Transverse colon (tissue), 4 donors: ENCODE measurements at regions not wholly inside any gene's neighbourhood (a gene's known extent, or its start where the extent isn't known, plus 50 kb on each side); places are given as distances from the start of the nearest gene placed in this dataset.
"Not testable (repeated sequence)": the region's sequence is repeated elsewhere in the genome, so short reads cannot be mapped to it uniquely, and the experiment has no call there.

ENCODE experiments used
- DNase-seq: peaks from one replicate; pipeline ENCODE4 v3.0.0-alpha.2; 2019
- H3K27ac ChIP-seq, 4 donors: fragments of 200-600 bp; sonication (generic); 2 replicates each; pipeline ENCODE4 v1.5.1; 2016 to 2018; ENCODE audit warnings: inconsistent platforms in 4 of 4
- H3K27me3 ChIP-seq: fragments of 200-600 bp; sonication (generic); 2 replicates; pipeline ENCODE4 v1.5.1; 2017; ENCODE audit warnings: inconsistent platforms
- H3K36me3 ChIP-seq, 4 donors: fragments of 200-600 bp; sonication (generic); 2 replicates each; pipeline ENCODE4 v1.5.1; 2017 to 2019; ENCODE audit warnings: inconsistent platforms in 4 of 4
- H3K4me1 ChIP-seq, 4 donors: fragments of 200-600 bp; sonication (generic); 2 replicates each; pipeline ENCODE4 v1.5.1; 2017 to 2020; ENCODE audit warnings: inconsistent platforms in 4 of 4
- H3K4me3 ChIP-seq, 4 donors: fragments of 200-600 bp; sonication (generic); 1 replicate in 1 of 4; 2 replicates in 3 of 4; pipeline versions ENCODE4 v1.5.1 to v1.6.1; 2017 to 2019; ENCODE audit warnings: inconsistent platforms in 4 of 4
- H3K9me3 ChIP-seq, 2 donors: fragments of 200-600 bp; sonication (generic); 2 replicates each; pipeline ENCODE4 v1.5.1; 2017 to 2019; ENCODE audit warnings: inconsistent platforms in 2 of 2
- CTCF ChIP-seq, 5 experiments: fragments of 200-600 bp in 3 of 5; fragments of 450-650 bp in 2 of 5; sonication (generic) in 3 of 5; IDR thresholded peaks; 1 replicate in 2 of 5; 2 replicates in 3 of 5; pipeline ENCODE4 v1.5.1; 2016 to 2017; ENCODE audit warnings: antibody characterized with exemption in 5 of 5, inconsistent platforms in 3 of 5, mild to moderate bottlenecking in 2 of 5, moderate library complexity in 1 of 5
- EP300 ChIP-seq: sonication (generic); formaldehyde crosslinking; IDR thresholded peaks from one replicate; pipeline ENCODE4 v1.6.1; 2017; ENCODE audit warnings: antibody characterized with exemption, low read depth
- POLR2A ChIP-seq: fragments of 450-650 bp; IDR thresholded peaks from one replicate; pipeline ENCODE4 v1.6.1; 2016; ENCODE audit warnings: antibody characterized with exemption, mild to moderate bottlenecking, moderate library complexity
- POLR2AphosphoS5 ChIP-seq, 3 donors: sonication (generic); formaldehyde crosslinking; IDR thresholded peaks; one replicate each; pipeline ENCODE4 v1.6.1; 2016; ENCODE audit warnings: antibody characterized with exemption in 3 of 3
- WGBS, 2 donors: methylation state at CpG; one replicate each; pipeline ENCODE4 v1.1.5; 2018; ENCODE audit warnings: low coverage in 1 of 2; 5-methylcytosine and 5-hydroxymethylcytosine counted together
- in situ Hi-C, 4 donors: fragments of 200-750 bp; cut with MboI; loops; one replicate each; pipeline versions ENCODE4 v1.15.0 to v1.15.1; 2017; ENCODE audit warnings: low sequenced_read_pairs in 3 of 4, low pct_ligation_motif_present in 1 of 4, low pct_unique_long_range_greater_than_20kb in 1 of 4
- intact Hi-C: fragments of 100-400 bp; cut with DNase I; formaldehyde crosslinking; loops from one replicate; pipeline ENCODE4 v1.15.1; 2023; ENCODE audit warnings: low total_unique reads

DNA sequence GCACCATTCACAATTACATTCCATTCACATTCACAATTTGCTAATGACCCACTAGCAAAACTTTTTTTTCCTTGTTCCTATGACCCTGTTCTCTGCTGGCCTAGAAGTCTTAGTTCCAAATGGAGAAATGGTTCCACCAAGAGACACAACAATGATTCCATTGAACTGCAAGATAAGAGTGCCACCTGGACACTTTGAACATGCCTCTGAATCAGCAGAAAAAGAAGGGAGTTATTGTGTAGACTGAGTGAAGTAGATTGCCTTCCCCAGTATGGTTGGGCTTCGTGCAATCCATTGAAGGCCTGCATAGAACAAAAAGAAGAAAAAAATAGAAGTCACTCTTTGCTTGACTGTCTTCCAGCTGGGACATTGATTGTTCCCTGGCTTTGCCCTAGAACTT is 133.8 kb upstream of the PMCH start:
- Histone ChIP-seq H3K9me3 (no peaks in the 10 kb centered on the region), H3K36me3 (no peaks in the 10 kb centered on the region), H3K27ac (no peak overlapping the region), H3K27me3 (no peaks in the 10 kb centered on the region), H3K4me1 (no peaks in the 10 kb centered on the region), H3K4me3 (no peak overlapping the region)
- no peak for TF ChIP-seq EP300
- no peak for TF ChIP-seq CTCF (IDR thresholded peaks at IDR 0.05)
- no peak for TF ChIP-seq POLR2A
- TF ChIP-seq POLR2AphosphoS5 (IDR thresholded peaks at IDR 0.05), result no peak
- in situ Hi-C loops (no loop called here), intact Hi-C loops (no loop called here)
- DNase-seq, result no peak
- 80 to 86% methylated on average over 1 of the region's 1 CpG for WGBS, 2 donors

DNA sequence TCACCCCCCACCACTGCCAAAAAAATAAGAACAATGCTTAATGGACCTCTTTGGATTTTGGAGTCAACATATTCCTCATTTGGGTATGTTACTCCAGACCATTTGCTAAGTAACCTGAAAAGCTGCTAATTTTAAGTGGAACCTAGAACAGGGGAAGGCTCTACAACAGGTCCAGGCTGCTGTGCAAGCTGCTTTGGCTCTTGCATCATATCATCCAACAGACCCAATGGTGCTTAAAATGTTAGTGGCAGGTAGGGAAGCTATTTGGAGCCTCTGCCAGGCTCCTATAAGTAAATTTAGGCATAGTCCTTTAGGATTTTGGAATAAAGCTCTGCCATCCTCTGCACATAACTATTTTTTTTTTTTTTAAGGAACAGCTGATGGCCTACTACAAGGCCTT is 132.2 kb upstream of the PMCH start:
- H3K4me1 ChIP-seq, result no peaks in the 10 kb centered on the region
- in situ Hi-C loops (no loop called here), intact Hi-C loops (no loop called here)
- no peaks in the 10 kb centered on the region for H3K9me3 ChIP-seq
- no peak overlapping the region for H3K27ac ChIP-seq
- H3K4me3 ChIP-seq, result no peak overlapping the region
- H3K27me3 ChIP-seq, result no peaks in the 10 kb centered on the region
- no peak for TF ChIP-seq EP300
- H3K36me3 ChIP-seq, result no peaks in the 10 kb centered on the region
- DNase-seq, result no peak

GRCh38 chr12:102326982-102327381 is 129.3 kb upstream of the PMCH start:
- H3K9me3 ChIP-seq, result no peaks in the 10 kb centered on the region
- no peak for TF ChIP-seq POLR2A
- no peak for TF ChIP-seq EP300
- no peak for TF ChIP-seq CTCF (IDR thresholded peaks at IDR 0.05)
- no peak for TF ChIP-seq POLR2AphosphoS5 (IDR thresholded peaks at IDR 0.05)
- no peak overlapping the region for H3K4me3 ChIP-seq
- H3K36me3 ChIP-seq, result no peaks in the 10 kb centered on the region
- H3K4me1 ChIP-seq, result no peaks in the 10 kb centered on the region
- WGBS, 2 donors, result 24% methylated on average over 1 of the region's 1 CpG; no CpG with 5 or more reads in 1 of the 2 donors
- H3K27me3 ChIP-seq, result no peaks in the 10 kb centered on the region
- DNase-seq, result no peak
- H3K27ac ChIP-seq, result no peak overlapping the region
- intact Hi-C loops (no loop called here), in situ Hi-C loops (no loop called here)

GRCh38 chr12:102325108-102325507 is 127.5 kb upstream of the PMCH start:
- WGBS, 2 donors, result 74 to 93% methylated on average over 3 to 4 of the region's 4 CpGs
- H3K9me3 ChIP-seq, H3K4me3 ChIP-seq, H3K27ac ChIP-seq, in situ Hi-C loops, H3K36me3 ChIP-seq, H3K27me3 ChIP-seq, intact Hi-C loops, H3K4me1 ChIP-seq, DNase-seq: not testable (repeated sequence)

DNA sequence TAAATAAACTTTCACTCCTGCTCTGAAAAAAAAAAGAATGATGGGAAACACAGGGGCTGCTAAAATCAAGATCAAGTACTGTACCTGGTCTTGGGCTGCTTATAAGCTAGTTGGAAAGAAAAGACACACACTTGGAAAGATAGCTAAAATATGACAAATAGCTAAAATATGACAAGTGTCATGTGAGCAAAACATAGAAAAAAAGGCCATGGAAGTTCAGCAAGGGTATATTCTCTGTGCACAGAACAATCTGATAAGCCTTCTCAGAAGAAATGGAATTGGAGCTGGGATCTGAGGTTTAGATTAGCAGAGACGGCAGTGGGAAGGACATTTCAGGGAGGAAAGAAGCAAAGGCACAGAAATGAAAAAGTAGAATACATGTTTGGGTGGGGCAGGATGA is 126.2 kb upstream of the PMCH start:
- DNase-seq, result no peak
- Histone ChIP-seq H3K27me3 (no peaks in the 10 kb centered on the region), H3K9me3 (no peaks in the 10 kb centered on the region), H3K27ac (no peak overlapping the region), H3K4me1 (no peaks in the 10 kb centered on the region), H3K4me3 (no peak overlapping the region), H3K36me3 (no peaks in the 10 kb centered on the region)
- intact Hi-C loops, result no loop called here
- in situ Hi-C loops, result no loop called here
- TF ChIP-seq EP300, result no peak
- no peak for TF ChIP-seq POLR2AphosphoS5 (IDR thresholded peaks at IDR 0.05)
- no peak for TF ChIP-seq POLR2A
- no peak for TF ChIP-seq CTCF (IDR thresholded peaks at IDR 0.05)
- 58 to 73% methylated on average over 1 of the region's 1 CpG for WGBS, 2 donors
